CD4-positive, alpha-beta T cell treated with Interleukin-17A for 1 hour (primary cell): ENCODE measurements at regions not wholly inside any gene's neighbourhood (a gene's known extent, or its start where the extent isn't known, plus 50 kb on each side); places are given as distances from the start of the nearest gene placed in this dataset.
"Not testable (repeated sequence)": the region's sequence is repeated elsewhere in the genome, so short reads cannot be mapped to it uniquely, and the experiment has no call there.

Experiments used
- DNase-seq: peaks from one replicate; pipeline ENCODE4 v3.0.0-alpha.2; 2020

DNA sequence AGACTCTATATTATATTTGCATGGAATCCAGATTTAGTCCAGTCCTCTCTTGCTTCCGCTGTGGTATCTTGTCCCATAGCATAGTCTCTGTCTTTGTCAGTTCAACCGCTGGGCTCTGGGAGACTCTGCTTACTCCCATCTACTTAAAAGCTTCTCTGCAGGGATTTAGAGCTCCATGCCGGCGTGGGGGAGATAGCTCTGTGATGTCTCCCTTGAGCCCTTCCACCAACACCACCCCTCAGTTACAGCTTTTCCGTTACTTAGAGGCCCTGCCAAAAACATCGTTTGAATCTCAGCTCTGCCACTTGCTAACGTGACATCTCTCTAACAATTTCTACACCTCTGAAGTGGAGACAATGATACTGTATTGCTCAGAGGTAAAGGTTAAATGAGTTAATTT is 306.1 kb upstream of the ZNF608 start:
- DNase-seq = no peak

DNA sequence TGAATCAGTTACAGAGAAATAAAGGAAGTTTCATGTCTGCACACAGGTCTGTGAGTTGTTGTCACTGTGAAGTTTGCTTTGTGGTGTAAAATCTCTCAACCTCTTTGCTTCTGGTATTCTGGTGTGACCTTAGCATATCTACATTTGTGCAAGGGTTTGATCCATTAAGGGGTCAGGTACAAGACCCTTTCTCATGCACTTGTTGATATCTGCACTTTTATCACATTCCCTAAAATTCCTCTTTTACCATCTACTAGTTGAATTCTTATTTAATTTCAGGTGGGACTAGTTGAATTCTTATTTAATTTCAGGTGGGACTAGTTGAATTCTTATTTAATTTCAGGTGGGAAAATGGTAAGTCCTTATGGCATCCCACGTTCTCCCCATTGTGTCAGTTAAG is 306.7 kb upstream of the ZNF608 start:
- DNase-seq = no peak

DNA sequence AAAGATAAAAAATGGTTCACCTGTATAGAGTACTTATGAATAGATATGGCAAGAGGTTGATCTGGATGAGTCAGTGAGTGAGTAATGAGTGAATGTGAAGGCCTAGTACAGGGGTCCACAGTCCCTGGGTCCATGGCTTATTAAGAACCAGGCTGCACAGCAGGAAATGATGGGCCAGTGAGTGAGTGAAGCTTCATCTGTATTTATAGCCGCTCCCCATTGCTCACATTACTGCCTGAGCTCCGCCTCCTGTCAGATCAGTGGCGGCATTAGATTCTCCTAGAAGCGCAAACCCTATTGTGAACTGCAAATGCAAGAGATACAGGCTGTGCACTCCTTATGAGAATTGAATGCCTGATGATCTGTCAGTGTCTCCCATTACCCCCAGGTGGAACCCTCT is 307.7 kb upstream of the ZNF608 start:
- DNase-seq = no peak

DNA sequence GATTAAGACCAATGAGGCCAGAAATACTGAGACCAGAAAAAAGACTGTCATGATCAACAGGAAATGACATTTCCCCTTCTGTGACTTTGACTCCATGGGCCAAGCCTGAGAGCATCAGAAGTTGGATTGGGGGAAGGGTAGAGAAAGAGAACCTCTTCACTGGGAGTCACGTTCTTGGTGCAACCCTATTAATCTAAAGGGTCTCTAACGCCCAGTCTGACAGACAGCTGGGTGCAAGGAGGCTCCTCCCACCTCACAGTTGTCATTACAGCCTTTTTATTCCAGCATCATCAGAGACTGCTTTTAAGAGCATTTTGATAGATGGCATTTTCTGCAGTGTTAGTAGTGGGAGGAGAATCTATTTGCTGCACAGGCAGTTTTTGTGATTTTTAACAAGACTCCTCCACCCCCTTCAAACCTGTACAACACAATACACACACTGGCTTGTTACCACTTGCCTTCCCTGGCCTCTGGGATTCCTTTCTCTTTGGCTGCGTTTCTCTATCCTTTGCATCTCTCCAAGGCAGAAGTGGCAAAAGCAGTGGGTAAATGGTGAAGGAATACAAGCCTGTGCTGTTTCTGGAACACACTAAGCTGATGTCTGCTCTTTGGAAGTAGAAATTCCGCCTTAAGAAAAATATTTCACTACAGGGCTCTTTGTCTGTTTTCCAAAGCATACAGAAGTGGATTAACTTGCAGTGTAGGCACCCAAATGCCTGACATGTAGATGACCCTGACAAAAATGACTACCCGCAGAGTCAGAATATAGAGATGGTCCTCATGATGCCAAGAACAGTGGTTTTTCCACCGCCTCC is 310.4 kb upstream of the ZNF608 start:
- DNase-seq = no peak

DNA sequence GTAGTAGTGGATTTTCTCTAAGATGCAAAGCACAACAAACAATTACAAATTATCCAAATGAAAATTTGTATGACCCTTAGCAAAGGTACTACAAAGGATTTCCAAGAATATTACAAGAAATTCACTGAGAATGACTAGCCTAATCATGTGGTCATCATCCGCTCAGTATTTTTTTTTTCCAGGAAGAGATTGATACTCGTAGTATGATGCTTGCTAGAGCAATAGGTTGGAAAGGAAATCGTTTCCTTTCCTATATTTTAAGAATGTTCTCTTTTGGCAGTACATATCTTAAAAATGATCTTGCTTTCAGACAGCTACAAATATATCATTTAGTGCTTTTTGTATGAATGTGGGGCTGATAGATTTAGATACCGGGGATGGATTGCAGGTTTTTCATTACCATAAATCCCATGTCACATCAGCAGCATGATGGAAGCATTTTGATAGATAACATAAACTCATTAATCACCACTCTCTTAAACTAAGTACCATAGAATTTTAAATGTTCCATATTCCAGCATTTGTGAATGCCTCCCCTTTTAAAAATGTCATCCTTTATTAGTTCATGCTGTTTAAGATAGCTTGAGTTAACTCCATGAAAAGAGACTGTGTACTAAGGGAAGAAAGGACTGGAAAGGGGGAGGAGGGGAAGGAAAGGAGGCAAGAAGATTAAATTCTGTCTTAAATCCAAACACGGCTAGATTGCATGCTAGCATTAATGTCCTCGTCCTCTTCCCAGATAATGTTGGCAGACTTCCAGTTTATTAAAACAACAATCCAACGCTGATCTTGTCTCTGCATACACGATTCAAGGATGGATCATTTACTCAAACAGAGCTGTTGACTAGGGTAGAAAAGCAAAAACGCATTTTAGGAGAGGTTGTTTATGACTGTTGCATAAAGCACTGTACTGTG is 311.7 kb upstream of the ZNF608 start:
- DNase-seq = no peak

DNA sequence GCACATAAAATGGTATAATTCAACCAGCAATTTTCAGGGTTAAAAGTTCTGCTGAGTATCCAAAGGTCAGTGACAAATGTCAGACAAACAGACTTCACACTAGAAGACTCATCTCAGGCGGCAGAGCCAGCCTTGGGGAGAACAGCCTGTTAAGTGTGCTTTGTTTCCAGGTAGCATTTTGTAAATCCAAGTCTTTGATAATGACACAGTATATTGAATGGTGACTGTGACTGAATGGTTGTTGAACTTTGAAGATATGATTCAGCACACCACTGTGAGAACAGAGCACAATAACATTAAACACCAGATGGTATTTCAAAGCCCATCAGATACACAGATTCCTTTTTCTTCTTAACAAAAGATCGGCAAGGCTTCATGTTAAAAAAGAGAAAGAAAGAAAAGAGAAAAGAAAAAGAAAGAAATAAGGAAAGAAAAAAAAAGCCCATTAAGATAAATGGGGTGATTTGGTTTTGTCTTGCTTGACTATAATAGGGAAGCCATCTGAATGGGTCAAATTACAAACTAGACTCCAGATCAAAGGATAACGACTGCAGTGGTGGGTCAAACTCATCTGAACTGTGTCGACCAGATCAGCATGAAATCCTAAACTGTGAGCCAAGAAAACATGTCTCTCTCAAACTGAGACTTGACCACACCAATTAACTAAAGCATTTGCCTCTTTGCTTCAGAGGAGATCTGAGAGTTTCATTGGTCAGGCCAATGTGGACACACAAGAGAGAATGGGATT is 313.0 kb upstream of the ZNF608 start:
- no peak for DNase-seq

DNA sequence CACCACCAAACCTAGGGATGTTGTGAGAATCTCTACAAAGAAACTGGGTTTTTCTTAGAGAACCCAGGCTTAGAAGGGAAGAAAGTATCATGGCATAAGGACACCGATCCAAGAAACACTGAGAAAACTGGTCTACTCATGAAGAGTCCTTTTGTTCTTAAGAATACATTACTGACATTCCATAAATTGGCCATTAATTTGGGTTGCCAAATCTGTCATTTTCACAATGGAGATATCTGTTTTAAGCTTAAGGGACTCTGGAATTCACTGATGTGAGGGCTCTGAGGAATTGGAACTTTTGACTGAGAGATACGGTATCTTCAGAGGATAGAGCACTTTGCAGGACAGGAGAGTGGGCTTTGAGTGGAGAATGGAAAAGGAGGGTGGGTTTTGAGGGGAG is 315.3 kb upstream of the ZNF608 start:
- no peak for DNase-seq

DNA sequence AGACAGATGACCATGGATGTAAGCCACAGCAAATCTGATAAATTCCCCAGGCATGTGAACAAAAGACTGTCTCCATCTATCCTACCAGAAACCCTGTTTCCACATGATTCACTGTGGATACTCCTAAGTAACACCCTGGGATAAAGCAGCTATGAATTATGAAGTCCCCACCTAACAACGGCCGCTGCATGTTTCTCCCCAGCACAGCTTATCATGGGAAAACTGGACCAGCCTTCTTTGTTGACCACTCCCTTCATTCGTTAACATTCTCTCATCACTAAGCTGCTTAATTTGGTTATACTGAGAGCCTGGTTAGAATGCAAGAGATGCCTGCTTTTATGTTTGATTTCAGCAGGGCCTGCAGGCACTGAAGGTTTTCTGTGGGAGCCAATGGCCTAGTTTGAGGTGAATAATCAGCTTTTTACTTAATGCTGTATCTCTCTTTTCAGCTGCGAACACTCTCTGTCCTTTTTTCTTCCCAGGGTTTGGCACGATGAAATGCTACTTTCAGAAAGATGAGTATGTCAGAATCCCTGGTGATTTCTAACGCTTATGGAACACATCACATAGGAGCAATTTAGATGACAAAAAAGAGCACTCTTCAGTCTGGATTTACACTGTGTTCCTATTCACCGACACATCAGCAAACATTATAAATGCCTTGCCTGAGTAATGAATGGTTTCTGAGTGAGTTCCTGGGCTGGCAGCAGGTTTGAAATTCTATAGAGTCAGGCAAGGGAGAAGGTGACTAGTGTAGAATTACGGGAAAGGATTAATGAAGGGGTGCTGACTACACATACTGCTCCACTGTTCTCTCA is 318.4 kb upstream of the ZNF608 start:
- DNase-seq = no peak

DNA sequence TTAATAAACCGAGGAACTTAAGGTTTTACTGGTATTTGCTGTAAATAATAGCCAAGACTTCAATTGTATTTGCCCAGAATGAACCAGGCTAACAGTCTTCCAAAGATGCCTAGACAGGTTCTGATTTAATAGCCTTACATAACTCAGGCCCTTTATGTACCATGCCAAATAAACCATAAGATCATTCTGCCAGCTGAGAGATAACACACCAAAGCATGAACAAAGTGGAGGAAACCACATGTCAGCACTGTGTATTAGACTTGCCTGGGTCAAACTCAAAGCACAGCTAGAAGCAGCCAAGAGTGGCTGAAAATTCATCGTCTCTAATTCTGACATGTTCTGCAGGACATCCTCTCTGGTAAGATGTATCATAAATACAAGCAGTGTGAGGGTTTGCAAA is 319.3 kb upstream of the ZNF608 start:
- no peak for DNase-seq

DNA sequence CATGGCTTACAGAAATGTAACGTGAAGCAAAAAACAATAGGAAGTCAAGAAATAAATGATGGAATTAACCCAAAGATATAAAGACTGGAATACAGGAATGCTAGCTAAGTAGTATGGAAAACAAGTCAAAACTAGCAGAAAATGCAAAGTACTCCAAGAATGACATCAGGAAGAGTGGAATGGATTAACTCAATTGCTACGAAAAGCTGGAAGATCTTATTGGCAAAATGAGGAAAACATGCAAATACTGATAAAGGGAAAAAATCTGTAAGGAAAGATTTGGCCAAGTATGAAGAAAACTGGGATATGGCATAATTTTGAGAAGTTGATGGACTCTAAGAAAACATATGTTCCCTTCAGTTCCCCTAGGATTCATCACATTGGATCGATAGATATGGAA is 324.5 kb upstream of the ZNF608 start:
- DNase-seq = no peak

DNA sequence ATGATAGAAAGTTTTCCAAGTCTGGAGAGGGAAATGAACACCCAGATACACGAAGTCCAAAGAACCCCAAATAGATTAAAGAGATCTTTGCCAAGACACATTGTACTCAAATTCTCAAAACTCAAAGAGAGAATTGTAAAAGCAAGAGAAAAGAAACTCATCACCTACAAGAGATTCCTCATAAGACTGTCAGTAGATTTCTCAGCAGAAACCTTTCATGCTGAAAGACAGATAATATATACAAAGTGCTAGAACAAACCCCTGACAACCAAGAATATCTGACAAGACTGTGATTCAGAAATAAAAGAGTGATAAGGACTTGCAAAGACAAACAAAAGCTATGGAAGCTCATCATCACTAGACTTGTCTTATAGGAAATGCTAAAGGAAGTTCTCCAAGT is 326.7 kb upstream of the ZNF608 start:
- no peak for DNase-seq

DNA sequence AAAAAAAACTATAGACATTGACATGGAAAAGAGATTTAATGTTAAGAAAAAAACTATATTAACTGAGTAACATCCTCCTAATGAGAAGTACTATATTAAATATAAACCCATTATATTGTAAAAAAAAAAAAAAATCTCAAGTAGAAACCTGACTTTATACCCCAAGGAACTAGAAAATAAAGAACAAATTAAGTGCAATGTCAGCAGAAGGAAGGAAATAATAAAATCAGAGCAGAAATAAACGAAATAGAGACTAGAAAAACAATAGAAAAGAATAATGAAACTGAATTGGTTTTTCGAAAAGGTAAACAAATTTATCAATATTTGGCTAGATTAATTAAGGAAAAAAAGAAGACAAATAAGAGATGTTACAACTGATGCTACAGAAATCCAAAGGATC is 329.1 kb upstream of the ZNF608 start:
- no peak for DNase-seq

DNA sequence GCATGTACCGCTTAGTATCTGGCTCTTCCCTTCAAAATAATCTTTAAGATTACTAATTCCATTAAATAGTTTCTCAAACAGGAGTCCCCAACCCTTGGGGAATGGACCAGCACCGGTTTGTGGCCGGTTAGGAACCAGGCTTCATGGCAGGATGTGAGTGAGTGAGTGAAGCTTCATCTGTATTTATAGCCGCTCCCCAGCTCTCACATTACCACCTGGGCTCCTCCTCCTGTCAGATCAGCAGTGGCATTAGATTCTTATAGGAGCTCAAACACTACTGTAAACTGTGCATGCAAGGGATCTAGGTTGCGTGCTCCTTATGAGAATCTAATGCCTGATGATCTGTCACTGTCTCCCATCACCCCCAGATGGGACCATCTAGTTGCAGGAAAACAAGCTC is 332.6 kb upstream of the ZNF608 start:
- not testable (repeated sequence) for DNase-seq

DNA sequence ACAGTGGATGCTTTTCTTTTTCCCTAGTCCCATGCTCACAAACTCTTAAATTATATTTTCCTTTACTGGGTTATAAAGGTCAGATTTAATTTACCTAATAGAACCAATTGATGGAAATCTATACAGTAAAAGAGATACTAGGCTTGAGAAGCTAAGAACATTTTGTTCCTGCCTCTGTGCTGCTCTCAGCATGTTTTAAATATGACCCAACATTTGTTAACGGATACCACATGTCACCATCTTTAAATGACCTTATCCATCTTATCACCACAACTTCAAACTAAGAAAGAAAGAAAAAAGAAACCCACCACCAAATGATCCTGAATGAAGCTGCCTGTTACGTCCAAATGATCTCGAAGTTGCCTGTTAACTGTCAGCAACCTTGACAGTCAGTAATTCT is 334.7 kb upstream of the ZNF608 start:
- no peak for DNase-seq

DNA sequence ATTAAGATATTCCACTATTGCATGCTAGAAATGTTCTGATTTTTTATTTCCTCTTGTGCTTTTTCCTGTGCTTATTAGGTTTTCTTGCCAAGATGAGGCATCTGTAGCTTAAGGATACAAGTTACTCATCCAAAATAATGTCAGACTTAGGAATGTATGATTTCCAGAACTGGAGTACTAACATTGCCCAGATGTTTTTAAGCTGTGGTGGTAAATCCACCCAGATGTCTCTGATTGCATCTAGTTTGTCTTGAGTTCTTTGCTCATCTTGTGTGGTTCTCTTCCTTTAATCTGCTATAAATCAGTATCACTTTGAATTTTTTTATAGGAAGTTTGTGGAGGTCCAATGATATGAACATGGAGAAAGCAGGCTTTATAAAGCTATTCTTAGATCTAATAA is 337.5 kb upstream of the ZNF608 start:
- no peak for DNase-seq

DNA sequence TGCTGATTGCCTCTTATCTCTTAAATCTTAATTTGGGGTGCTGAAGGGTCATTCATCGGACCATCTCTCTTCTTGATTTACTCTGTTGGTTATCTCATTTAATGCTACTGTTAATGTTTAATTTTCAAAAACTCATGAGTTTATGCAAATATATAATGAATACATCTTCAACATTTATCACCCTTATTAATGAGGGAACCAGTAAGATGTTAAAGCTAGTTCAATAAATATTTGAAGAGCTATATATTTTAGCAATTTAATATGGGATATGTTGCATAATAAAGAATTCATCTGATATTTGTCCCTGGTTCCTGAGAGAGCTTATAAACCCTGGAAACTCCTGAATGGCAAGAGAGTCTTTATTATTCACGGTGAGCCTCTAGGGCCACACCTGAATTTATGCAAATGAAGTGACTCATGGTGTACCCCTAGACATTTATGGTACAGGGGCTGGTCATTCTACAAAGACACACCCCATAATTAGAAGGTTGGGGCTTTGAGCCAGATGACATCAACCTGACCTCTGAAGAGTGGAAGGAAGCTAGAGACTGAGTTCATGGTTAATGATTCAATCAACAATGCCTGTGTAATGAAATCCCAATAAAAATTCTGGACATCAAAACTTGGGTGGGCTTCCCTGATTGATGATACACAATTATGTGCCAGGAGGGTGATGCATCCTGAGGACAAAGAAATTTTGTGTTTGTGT is 339.5 kb upstream of the ZNF608 start:
- no peak for DNase-seq

DNA sequence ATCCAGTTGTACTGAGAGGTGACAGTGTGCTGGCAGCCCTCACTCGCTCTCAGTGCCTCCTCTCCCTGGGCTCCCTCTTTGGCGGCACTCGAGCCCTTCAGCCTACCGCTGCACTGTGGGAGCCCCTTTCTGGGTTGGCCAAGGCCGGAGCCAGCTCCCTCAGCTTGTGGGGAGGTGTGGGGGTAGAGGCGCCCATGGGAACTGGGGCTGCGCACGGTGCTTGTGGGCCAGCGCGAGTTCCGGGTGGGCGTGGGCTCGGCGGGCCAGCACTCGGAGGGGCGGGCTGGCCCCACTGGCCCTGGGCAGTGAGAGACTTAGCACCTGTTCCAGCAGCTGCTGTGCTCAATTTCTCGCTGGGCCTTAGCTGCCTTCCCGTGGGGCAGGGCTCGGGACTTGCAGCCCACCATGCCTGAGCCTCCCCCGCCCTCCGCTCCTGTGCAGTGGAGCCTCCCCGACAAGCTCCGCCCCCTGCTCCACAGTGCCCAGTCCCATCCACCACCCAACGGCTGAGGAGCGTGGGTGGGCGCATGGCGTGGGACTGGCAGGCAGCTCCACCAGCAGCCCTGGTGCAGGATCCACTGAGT is 342.2 kb upstream of the ZNF608 start:
- no peak for DNase-seq

DNA sequence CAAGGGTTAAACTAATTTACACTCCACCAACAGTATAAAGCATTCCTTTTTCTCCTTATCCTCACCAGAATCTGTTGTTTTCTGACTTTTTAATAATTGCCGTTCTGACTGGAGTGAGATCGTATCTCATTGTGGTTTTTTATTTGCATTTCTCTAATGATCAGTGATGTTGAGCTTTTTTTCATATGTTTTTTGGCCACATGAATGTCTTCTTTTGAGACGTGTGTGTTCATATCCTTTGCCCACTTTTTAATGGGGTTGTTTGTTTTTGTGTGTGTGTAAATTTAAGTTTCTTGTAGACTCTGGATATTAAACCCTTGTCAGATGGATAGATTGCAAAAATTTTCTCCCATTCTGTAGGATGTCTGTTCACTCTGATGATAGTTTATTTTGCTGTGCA is 345.7 kb upstream of the ZNF608 start:
- DNase-seq = not testable (repeated sequence)

DNA sequence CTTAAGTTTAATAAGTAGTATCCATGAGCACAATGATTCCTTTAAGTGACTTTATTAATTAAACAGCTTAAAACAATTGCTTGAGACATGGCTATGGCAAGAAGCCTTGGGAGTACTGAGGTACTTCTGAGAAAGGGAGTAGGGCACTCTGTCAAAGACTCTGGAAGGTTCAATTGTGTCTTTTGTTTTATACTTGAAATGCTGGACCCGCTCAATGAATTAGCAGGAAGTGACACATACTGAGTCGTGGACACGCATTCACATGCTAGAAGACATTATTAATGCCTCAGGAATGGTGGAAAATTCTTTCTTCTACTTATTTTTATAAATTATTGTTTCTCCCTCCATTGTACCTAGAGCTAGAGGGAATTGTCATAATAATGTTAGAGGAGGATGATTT is 347.3 kb upstream of the ZNF608 start:
- DNase-seq = no peak

DNA sequence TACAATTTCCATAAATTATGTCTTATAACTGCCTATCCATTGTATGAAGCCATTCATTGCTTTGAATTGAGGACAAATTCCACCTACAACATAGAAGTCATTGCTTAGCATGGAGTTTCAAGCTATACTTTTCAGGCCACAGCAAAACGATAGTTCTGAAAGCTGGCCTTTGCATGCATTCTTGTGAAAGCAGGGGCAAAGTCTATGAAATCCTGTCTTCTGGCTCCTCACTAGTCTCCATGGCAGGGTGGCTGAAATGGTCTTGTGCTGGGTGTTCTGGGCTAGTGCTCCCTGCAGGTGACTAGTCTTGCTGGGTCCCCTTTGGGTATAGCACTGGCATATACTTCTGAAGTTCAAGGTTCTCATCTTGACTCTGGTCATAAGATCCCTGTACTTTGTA is 353.9 kb upstream of the ZNF608 start:
- DNase-seq = no peak

DNA sequence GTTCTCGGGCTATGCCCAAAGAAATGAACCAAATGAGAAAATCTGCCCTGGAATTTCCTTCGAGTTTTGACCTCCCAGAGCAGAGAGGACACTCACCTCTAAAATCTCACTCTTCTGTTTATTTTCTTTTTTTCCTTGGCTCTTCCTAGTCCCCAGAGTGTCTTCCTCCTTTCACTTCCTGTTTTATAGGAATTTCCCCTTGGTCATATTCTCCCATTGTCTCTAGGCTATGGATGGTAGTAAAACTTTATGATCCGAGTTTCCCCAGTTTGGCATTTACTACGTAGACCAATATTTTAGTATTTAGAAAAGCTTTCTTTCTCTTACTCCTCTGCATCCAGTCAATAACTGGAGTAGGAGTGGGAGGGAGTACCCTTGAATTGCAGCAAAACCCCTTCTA is 354.5 kb upstream of the ZNF608 start:
- DNase-seq = no peak

DNA sequence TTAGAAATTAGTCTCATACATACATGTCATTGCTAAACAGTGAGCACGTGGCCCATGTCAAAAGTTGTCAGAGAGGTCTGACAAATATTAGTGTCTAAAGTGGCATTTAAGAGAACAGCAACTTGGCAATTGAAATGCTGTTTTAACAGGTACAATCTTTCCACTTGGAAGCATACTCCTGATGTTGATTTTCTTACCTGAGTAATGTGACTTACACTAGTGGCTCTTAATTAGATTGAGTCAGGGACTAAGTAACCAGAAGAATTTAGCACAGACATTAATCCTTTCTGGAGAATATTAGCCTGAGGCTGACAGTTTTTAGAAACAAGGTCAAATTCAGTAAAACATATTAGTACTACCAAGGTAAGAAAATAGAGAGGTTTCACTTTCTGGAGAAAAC is 357.0 kb upstream of the ZNF608 start:
- no peak for DNase-seq
